Ureter (tissue), 1 donor: ENCODE measurements at regions not wholly inside any gene's neighbourhood (a gene's known extent, or its start where the extent isn't known, plus 50 kb on each side); places are given as distances from the start of the nearest gene placed in this dataset.

Experiments used
- DNase-seq: peaks from one replicate; pipeline ENCODE4 v3.0.0-alpha.2; 2020; ENCODE audit warnings: low spot score
- donor health status: DM: yes; HTN: yes; CAD: no.

DNA sequence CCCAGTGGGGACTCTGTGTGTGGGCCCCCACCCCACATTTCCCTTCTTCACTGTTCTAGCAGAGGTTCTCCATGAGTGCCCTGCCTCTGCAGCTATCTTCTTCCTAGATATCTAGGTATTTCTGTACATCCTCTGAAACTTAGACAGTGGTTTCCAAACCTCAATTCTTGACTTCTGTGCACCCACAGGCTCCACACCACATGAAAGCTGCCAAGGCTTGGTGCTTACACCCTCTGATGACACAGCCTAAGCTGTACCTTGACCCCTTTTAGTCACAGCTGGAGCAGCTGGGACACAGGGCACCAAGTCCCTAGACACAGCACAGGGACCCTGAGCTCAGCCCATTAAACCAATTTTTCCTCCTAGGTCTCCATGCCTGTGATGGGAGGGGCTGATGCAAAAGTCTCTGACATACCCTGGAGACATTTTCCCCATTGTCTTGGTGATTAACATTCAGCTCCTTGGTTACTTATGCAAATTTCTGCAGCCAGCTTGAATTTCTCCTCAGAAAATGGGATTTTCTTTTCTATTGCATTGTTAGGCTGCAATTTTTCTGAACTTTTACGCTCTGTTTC is 304.5 kb downstream of the OTOL1 start:
- no peak for DNase-seq

- DNase-seq: no peak
These were observed 321.5 kb downstream of the OTOL1 start for GRCh38 chr3:161818106-161818505.

DNA sequence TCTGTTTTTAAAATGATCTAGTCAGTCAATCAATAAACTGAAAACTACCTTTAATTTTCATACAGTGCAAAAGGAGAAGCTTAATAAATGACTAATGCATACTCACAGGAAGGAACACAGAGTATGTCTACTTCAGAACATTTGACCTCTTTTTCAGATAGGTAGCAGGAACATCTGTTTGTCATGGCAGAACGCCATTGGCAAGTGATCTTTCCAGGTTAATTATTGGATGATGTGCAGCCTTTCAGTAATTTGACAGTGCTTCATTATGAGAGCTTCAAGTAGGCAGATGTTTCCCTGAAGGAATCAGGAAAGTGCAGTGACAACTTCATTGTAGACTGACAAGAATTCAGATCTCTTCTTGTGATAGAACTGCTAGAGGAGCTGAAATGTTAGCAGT is 325.0 kb downstream of the OTOL1 start:
- no peak for DNase-seq

GRCh38 chr3:161822291-161822690 is 325.7 kb downstream of the OTOL1 start:
- no peak for DNase-seq

- no peak for DNase-seq
These were observed 327.3 kb downstream of the OTOL1 start for GRCh38 chr3:161823910-161824309.

- DNase-seq: no peak
These were observed 341.4 kb downstream of the OTOL1 start for GRCh38 chr3:161838021-161838420.

DNA sequence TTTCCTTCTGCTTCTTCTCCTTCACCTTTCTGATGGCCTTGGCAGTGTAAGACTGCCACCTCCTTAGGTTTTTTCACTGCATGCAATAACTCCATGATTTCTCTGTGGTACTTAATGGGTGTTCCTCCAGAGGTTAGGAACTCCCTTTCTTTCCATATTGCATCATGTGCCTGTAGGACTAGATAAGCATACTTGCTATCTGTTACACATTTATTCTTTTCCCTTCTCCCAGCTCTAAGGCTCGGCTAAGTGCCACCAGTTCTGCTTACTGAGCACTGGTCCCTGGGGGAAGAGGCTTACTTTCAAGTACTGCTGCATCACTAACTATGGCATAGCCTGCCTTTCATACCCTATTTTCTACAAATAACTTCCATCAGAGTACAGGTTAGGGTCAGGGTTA is 351.8 kb downstream of the OTOL1 start:
- no peak for DNase-seq

- peak; percentile 48 for DNase-seq
These were observed 355.4 kb downstream of the OTOL1 start for GRCh38 chr3:161851941-161852566.

GRCh38 chr3:161852744-161853143 is 356.1 kb downstream of the OTOL1 start:
- no peak for DNase-seq

GRCh38 chr3:161854232-161854771 is 357.7 kb downstream of the OTOL1 start:
- DNase-seq: no peak

DNA sequence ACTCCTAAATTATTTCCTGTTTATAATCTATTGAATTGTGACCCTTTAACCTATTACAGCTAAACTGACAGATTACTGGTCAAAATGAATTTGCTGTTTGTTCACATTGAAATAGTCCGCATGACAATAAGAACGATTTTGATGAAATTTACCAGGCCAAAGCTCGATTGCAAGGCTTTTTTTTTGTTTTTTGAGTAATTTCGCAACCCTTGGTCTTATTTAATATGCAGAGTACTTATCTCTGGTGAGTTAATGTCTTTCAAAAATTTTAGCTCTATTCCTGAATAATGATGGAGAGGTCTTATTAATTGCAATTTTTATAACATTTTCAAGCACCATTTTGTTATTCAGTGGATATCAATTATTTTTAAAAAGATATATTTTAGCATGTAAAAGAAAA is 362.4 kb downstream of the OTOL1 start:
- no peak for DNase-seq

- DNase-seq: no peak
These were observed 363.4 kb downstream of the OTOL1 start for GRCh38 chr3:161859865-161860450.

- no peak for DNase-seq
These were observed 367.2 kb downstream of the OTOL1 start for GRCh38 chr3:161863775-161864174.

DNA sequence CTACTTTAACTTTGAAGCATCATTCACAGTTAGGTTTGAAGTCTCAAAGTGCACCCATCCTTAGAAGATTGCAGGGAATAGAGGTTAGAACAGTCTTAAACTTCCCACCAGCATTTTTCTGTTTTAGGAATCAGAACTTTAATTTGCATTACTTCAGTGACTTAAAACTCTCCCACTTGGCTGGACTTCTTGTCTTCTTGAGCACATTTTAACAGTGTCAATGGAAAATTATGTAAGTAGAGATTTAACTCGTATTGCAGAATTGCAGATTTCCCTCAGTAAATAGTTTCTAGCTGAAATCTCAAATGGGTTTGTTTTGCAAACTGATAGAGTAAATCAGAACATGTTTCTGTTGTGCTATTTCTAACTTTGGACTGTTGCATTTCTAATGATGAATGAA is 369.6 kb downstream of the OTOL1 start:
- DNase-seq: no peak

DNA sequence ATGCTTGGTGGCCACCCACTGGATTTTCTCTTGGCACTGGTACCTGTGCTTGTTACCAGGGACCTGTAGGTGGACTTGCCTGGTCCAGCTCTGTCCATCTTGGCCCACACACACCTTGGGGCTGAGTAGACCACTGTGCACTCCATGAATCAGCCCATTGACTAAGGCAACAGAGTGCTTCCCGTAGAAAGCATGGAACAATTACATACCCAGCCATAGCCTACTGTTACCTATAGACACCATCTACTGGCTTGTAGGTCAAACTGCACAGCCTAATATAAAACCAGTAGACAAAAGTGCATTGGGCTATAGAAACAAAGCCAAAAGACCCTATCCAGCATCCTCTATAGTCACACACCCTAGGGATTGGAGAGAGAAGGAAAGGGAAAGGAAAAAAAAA is 378.9 kb downstream of the OTOL1 start:
- DNase-seq: no peak

GRCh38 chr3:161879470-161879869 is 382.9 kb downstream of the OTOL1 start:
- DNase-seq: no peak

- no peak for DNase-seq
These were observed 388.2 kb downstream of the OTOL1 start for GRCh38 chr3:161884830-161885229.

DNA sequence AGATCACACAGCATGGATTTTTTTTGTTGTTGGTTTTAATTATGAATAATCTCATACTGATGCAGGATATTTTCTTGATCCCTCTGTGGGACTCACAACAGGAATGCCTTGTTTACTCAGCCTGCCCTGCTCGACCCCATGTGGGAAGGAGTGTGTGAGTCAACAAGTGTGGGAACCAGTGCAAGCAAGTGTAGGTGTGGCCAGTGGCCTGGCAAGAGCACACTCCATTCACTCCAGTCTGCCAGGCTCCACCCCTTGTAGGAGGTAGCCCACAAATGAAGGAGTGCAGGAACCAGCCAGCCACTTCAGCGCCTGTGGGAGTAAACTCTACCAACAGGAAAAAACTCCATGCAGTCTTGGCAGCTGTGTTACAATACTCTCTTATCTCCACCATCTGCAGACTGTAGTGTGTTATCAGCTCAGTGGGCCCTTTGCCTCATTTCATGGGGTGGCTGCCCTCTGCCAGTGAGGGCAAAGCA is 393.6 kb downstream of the OTOL1 start:
- DNase-seq: peak; percentile 44

- no peak for DNase-seq
These were observed 397.4 kb downstream of the OTOL1 start for GRCh38 chr3:161893972-161894371.

- DNase-seq: no peak
These were observed 398.0 kb downstream of the OTOL1 start for GRCh38 chr3:161894657-161895056.

DNA sequence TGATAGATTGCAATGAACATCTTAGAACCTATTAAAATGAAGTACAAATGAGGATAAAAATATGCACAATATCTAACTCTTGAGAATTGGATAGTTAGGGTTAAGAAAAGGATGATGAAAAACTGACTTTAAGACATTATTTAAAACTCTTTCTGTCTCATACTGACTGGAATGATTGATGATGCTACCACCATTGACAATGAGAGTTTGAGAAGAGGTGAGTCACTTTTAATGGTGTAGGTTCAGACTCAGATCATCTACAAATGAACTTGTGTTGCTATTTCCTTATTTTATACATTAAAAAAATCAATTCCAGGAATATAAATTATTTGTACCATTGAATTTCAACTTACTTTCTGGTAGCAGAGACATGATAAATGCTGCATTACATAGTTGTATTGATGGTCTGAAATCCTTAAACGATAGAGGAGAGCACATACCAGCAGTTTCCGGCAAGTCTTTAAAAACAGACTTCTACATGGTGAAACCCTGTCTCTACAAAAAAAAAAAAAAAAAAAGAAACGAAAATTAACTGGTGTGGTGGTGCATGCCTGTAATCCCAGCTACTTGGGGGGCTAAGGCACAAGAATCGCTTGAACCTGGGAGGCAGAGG is 409.0 kb downstream of the OTOL1 start:
- DNase-seq: no peak

DNA sequence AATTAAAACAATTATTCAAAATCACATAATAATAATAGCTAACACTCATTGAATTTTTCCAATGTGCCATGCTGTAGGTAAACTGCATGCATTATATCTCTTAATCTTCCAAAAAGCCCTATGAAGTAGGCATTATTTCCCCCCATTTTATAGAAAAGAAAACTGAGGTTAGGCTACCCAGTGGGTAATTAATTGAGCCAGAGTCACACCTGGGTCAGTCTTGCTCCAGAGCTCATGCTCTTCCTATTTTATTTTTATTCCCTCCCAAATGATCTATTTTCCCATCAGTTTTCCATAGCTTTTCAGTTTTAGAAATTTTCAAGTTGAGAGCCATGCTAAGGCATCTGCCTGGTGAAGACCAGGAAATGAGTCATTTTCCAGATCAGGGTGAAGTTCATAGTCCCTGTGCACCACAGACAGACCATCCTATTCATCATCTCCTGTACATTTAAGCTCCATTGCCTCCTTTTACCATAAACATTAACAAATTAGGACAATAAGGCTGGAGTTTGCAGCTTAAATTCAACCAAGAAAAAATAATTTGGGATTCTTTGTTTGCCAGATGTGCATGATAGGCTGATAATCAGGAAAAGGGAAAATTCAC is 417.3 kb downstream of the OTOL1 start:
- DNase-seq: no peak
